ENCODE measurements at regions not wholly inside any gene's neighbourhood (a gene's known extent, or its start where the extent isn't known, plus 50 kb on each side); places are given as distances from the start of the nearest gene placed in this dataset.

GRCh38 chr22:40121461-40121860 is 56.3 kb upstream of the TNRC6B start:
- H3K9me1 ChIP-seq (replicated peaks; ENCODE audit: control insufficient read depth, extremely low read depth, insufficient read depth, low read length): no peaks in the 10 kb centered on the region
- no peaks in the 10 kb centered on the region for H3K79me2 ChIP-seq (ENCODE audit: control insufficient read depth, insufficient read depth, low read length)
- no peaks in the 10 kb centered on the region for H3K36me3 ChIP-seq (ENCODE audit: control insufficient read depth in 2 of 2, extremely low read depth in 1 of 2, insufficient read depth in 2 of 2, low read length in 2 of 2)
- BruUV-seq (replicated peaks): no TSS peak
- H3K4me1 ChIP-seq (ENCODE audit: control insufficient read depth, extremely low read depth, insufficient read depth, low read length): peaks cover 11% of the 10 kb centered on the region
- H3K9me3 ChIP-seq (replicated peaks; ENCODE audit: control insufficient read depth, insufficient read depth, low read length): no peaks in the 10 kb centered on the region
- dilution Hi-C loops (cut with MboI; ENCODE audit: extremely low pct_ligation_motif_present, low sequenced_read_pairs) (no loop called here), intact Hi-C loops (cut with micrococcal nuclease) (no loop called here)
- TF ChIP-seq FOS (IDR thresholded peaks at IDR 0.05; ENCODE audit: borderline replicate concordance, insufficient read depth, low read length): no peak
- TF ChIP-seq MAX (IDR thresholded peaks at IDR 0.05; ENCODE audit: insufficient read depth, insufficient read length): no peak
- TF ChIP-seq JUN (IDR thresholded peaks at IDR 0.05; ENCODE audit: borderline replicate concordance, insufficient read depth, insufficient read length, low read depth): no peak
- TF ChIP-seq POLR2A (IDR thresholded peaks at IDR 0.05; ENCODE audit: low read depth, low read length): no peak
- no peak for TF ChIP-seq POLR2AphosphoS5 (IDR thresholded peaks at IDR 0.05; ENCODE audit: insufficient read depth, low read depth, low read length)
- no peak for TF ChIP-seq CTCF (IDR thresholded peaks at IDR 0.05; ENCODE audit: extremely low read depth in 1 of 2, insufficient read depth in 1 of 2, low read depth in 1 of 2, low read length in 2 of 2)
- TF ChIP-seq GATA2 (IDR thresholded peaks at IDR 0.05; ENCODE audit: insufficient read depth, insufficient read length, low read depth, low read length): no peak
- TF ChIP-seq MYC (IDR thresholded peaks at IDR 0.05; ENCODE audit: low read depth, low read length): no peak
- H4K20me1 ChIP-seq (replicated peaks; ENCODE audit: control insufficient read depth, extremely low read depth, insufficient read depth, low read length): no peaks in the 10 kb centered on the region
- ChIA-PET CTCF (interaction anchor here (1.3 to 1.4 kb wide), 3 partner anchors 15 to 94 kb away, joined by 4 to 7 read pairs (median 4); no protein-coding TSS in a partner anchor), POLR2A (interaction anchor here (0.6 kb wide), 1 partner anchor 17 kb away, joined by 3 read pairs; no protein-coding TSS in a partner anchor)
- H2AFZ ChIP-seq (ENCODE audit: low read depth, low read length): no peak overlapping the region
- FAIRE-seq (no peak), DNase-seq (ENCODE audit: low read depth, low spot score) (no peak)
- no peak overlapping the region for H3K4me3 ChIP-seq (replicated peaks in 1 of 3; ENCODE audit: insufficient read depth in 1 of 3, low read depth in 1 of 3, low read length in 3 of 3)
- no peak overlapping the region for H3K4me2 ChIP-seq (ENCODE audit: insufficient read depth, low read length)
- no peak overlapping the region for H3K9ac ChIP-seq (replicated peaks; ENCODE audit: extremely low read depth, insufficient read depth, low read length)
- H3K27me3 ChIP-seq (ENCODE audit: control insufficient read depth in 2 of 2, insufficient read depth in 2 of 2, low read length in 2 of 2): no peaks in the 10 kb centered on the region
- no peak overlapping the region for H3K27ac ChIP-seq (ENCODE audit: insufficient read depth, low read depth, low read length)

Measured in endothelial cell of umbilical vein (primary cell).